CD8-positive, alpha-beta memory T cell (primary cell): ENCODE measurements at regions not wholly inside any gene's neighbourhood (a gene's known extent, or its start where the extent isn't known, plus 50 kb on each side); places are given as distances from the start of the nearest gene placed in this dataset.
"Not testable (repeated sequence)": the region's sequence is repeated elsewhere in the genome, so short reads cannot be mapped to it uniquely, and the experiment has no call there.

Source experiments
- CTCF ChIA-PET: fragments of 350-600 bp; sonication (Branson Sonifier 250); formaldehyde crosslinking; loops from one replicate; lab custom pipeline; 2021; ENCODE audit warnings: antibody characterized with exemption; lab: Charles Lee
- POLR2A ChIA-PET: fragments of 350-600 bp; sonication (Branson Sonifier 250); formaldehyde crosslinking; loops from one replicate; lab custom pipeline; 2021; ENCODE audit warnings: antibody characterized with exemption; lab: Charles Lee
- DNase-seq, 5 donors: peaks; one replicate each; pipeline versions ENCODE4 v3.0.0 to v3.0.0-alpha.2; 2020 to 2022; ENCODE audit warnings: mixed read lengths in 1 of 5
- H3K27ac ChIP-seq: one replicate; pipeline ENCODE4 v1.7.0; 2013; ENCODE audit warnings: low read depth, mild to moderate bottlenecking, low read length, moderate library complexity
- H3K27me3 ChIP-seq: 2 replicates; pipeline ENCODE4 v1.7.0; 2013; ENCODE audit warnings: low read length, mild to moderate bottlenecking; ENCODE audit not compliant: insufficient read depth, poor library complexity, severe bottlenecking
- H3K36me3 ChIP-seq: 2 replicates; pipeline ENCODE4 v1.7.0; 2013; ENCODE audit warnings: mild to moderate bottlenecking, low read length, moderate library complexity; ENCODE audit not compliant: insufficient read depth
- H3K4me1 ChIP-seq: 2 replicates; pipeline ENCODE4 v1.7.0; 2013; ENCODE audit warnings: mild to moderate bottlenecking, low read length, moderate library complexity; ENCODE audit not compliant: insufficient read depth
- H3K4me3 ChIP-seq: 2 replicates; pipeline ENCODE4 v1.7.0; 2013; ENCODE audit warnings: mild to moderate bottlenecking, low read length
- H3K9me3 ChIP-seq: 2 replicates; pipeline ENCODE4 v1.7.0; 2013; ENCODE audit warnings: mild to moderate bottlenecking, low read length
- H3K27ac Mint-ChIP-seq, 8 donors: one replicate each; pipeline ENCODE4 v1.8.0; 2020 to 2021; ENCODE audit warnings: mixed read lengths in 8 of 8, mild to moderate bottlenecking in 6 of 8, inconsistent platforms in 3 of 8, moderate library complexity in 3 of 8
- H3K27me3 Mint-ChIP-seq, 2 donors: one replicate each; pipeline ENCODE4 v1.8.0; 2020 to 2021; ENCODE audit warnings: mixed read lengths in 2 of 2, mild to moderate bottlenecking in 1 of 2, moderate library complexity in 1 of 2
- H3K36me3 Mint-ChIP-seq, 3 donors: one replicate each; pipeline ENCODE4 v1.8.0; 2020 to 2021; ENCODE audit warnings: mixed read lengths in 3 of 3, inconsistent platforms in 1 of 3, mild to moderate bottlenecking in 1 of 3
- H3K4me1 Mint-ChIP-seq, 3 donors: one replicate each; pipeline ENCODE4 v1.8.0; 2020 to 2021; ENCODE audit warnings: mixed read lengths in 3 of 3, inconsistent platforms in 1 of 3, mild to moderate bottlenecking in 1 of 3
- H3K4me3 Mint-ChIP-seq, 7 donors: one replicate each; pipeline ENCODE4 v1.8.0; 2020 to 2021; ENCODE audit warnings: mixed read lengths in 7 of 7, mild to moderate bottlenecking in 6 of 7, moderate library complexity in 4 of 7, inconsistent platforms in 2 of 7
- H3K9me3 Mint-ChIP-seq, 5 donors: one replicate each; pipeline ENCODE4 v1.8.0; 2020 to 2022; ENCODE audit warnings: mixed read lengths in 5 of 5, mild to moderate bottlenecking in 3 of 5, moderate library complexity in 2 of 5, inconsistent platforms in 1 of 5

DNA sequence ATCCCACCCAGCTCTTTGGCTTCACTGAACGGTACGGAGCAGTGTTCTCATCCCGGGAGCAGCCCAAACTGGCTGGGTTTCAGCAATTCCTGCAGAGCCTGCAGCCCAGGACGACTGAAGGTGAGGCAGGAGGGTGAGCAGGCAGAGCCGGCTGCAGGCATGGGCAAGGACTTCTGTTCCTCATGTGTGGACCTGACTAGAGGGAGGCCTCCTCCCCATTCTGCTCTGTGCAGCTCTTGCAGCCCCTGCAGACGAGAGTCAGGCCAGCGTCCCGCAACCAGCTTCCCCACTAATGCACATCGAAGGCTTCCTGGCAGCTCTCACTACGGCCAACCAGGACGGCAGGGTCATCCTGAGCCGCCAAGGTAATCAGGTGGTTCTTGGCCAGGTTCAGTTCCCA, 97.8 kb upstream of the PZP start:
- H3K9me3 ChIP-seq, DNase-seq, CTCF ChIA-PET, H3K27ac Mint-ChIP-seq, H3K27me3 ChIP-seq, H3K4me1 ChIP-seq, H3K4me3 ChIP-seq, H3K4me3 Mint-ChIP-seq, H3K27me3 Mint-ChIP-seq, H3K36me3 ChIP-seq, POLR2A ChIA-PET, H3K27ac ChIP-seq, H3K9me3 Mint-ChIP-seq, H3K4me1 Mint-ChIP-seq: not testable (repeated sequence)
- H3K36me3 Mint-ChIP-seq: peaks cover 0 to 31% (median 1%) of the 10 kb centered on the region in 3 donors

DNA sequence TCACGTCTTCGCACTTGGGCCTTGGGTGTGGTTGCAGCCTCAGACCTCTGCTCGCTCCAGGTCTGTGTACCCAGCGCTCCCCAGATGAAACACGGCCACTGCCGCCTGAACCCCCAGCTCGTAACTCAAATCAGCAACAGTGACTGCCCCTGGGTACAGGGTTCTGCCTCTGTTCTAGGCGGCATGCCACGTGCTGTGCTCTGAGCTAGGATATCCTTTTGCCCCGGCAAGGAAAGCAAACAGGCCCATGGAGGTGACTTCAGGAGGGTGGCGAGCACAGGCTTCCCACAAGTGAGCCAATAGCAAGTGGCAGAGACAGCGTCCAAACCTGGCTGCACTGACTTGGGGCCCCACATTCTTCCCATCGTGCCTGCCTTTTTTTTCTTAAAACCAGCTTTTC, 96.3 kb upstream of the PZP start:
- H3K36me3 ChIP-seq, H3K4me3 ChIP-seq, H3K9me3 Mint-ChIP-seq, H3K27me3 ChIP-seq, H3K4me1 Mint-ChIP-seq, H3K4me3 Mint-ChIP-seq, H3K27ac Mint-ChIP-seq, H3K4me1 ChIP-seq, H3K27ac ChIP-seq, CTCF ChIA-PET, DNase-seq, POLR2A ChIA-PET, H3K9me3 ChIP-seq, H3K27me3 Mint-ChIP-seq: not testable (repeated sequence)
- H3K36me3 Mint-ChIP-seq: peaks cover 0 to 23% (median 1%) of the 10 kb centered on the region in 3 donors

DNA sequence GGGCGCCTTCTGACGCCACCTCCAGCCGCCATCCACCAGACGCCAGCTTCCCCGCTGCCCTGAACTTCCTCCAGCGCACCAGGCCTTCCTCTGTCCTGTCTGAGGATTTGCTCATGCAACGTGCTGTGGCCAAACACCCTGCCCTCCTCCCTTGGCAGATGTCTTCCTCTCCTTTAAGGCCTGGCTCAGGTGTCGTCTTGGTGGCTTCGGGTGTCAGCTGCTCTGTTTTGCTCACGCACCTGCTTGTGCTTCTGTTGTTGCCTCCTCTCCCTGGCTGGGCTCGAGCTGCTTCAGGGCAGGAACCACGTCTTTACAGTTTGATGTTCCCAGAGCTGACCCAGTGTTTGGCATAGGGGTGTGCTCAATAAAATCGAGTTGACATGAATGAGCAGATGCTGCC, 87.7 kb upstream of the PZP start:
- H3K36me3 ChIP-seq, H3K27me3 ChIP-seq, H3K9me3 ChIP-seq, H3K36me3 Mint-ChIP-seq, POLR2A ChIA-PET, DNase-seq, H3K9me3 Mint-ChIP-seq, CTCF ChIA-PET, H3K4me1 ChIP-seq, H3K4me3 ChIP-seq, H3K4me1 Mint-ChIP-seq, H3K27me3 Mint-ChIP-seq, H3K4me3 Mint-ChIP-seq, H3K27ac ChIP-seq: not testable (repeated sequence)
- peak overlapping the region in 1 of 8 donors; percentile 65 for H3K27ac Mint-ChIP-seq

DNA sequence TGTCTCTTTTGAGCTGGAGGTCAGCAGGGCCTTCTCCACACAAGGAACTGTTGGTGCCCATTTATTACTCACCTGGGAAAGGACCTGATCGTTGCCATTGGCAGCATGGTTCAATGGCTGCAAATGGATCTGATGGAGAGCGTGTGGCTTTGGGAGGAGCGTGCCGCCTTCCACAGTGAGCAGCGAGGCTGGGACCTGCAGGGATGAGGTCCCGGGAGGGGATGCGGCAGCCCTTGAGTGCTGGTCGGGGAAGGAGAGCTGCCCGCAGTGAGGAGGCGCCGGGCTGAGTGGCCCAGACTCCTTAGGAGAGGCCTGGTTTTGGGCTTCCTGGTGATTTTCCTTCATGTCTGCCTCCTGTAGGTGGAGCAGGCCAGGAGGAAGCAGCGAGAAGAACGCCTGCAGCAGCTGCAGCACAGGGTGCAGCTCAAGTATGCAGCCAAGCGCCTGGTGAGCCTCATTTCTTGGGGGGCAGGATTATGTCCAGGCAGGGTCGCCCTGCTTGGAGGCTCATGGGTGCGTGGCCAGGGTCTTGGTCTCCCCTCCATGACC, 86.0 kb upstream of the PZP start:
- H3K27me3 ChIP-seq, H3K27ac Mint-ChIP-seq, H3K36me3 Mint-ChIP-seq, H3K27me3 Mint-ChIP-seq, H3K27ac ChIP-seq, H3K36me3 ChIP-seq, H3K9me3 ChIP-seq, H3K4me1 Mint-ChIP-seq, H3K4me3 ChIP-seq, CTCF ChIA-PET, H3K4me1 ChIP-seq, POLR2A ChIA-PET, H3K9me3 Mint-ChIP-seq, DNase-seq: not testable (repeated sequence)
- H3K4me3 Mint-ChIP-seq: peak overlapping the region in 1 of 7 donors; percentile 61

DNA sequence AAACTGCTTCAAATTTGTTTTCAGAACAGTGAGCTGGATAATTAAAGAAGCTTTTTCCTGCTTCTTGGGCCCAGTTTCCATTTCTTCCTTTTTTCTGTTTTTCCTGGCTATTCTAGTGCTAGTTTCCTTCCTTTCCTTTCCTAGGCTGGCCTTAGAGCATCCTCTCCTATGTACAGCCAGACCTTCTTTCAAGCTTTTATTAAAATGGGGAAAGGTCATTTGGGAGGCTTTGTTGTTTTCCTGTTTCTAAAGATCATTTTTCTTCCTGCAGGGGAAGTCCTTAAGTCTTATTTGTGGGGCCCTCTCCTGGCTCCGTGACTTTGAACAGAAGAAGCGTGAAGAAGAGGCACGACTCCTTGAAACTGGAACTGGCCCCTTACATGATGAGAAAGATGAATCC, 85.2 kb upstream of the PZP start:
- H3K36me3 ChIP-seq, H3K4me3 Mint-ChIP-seq, H3K27me3 Mint-ChIP-seq, H3K9me3 ChIP-seq, H3K27me3 ChIP-seq, H3K36me3 Mint-ChIP-seq, H3K9me3 Mint-ChIP-seq, H3K4me1 ChIP-seq, H3K4me1 Mint-ChIP-seq, POLR2A ChIA-PET, H3K27ac ChIP-seq, H3K27ac Mint-ChIP-seq, CTCF ChIA-PET, H3K4me3 ChIP-seq, DNase-seq: not testable (repeated sequence)

- H3K27ac Mint-ChIP-seq, H3K4me3 ChIP-seq, H3K27ac ChIP-seq, H3K36me3 Mint-ChIP-seq, H3K27me3 ChIP-seq, H3K9me3 ChIP-seq, DNase-seq, H3K27me3 Mint-ChIP-seq, H3K9me3 Mint-ChIP-seq, H3K36me3 ChIP-seq, H3K4me3 Mint-ChIP-seq, POLR2A ChIA-PET, H3K4me1 ChIP-seq, H3K4me1 Mint-ChIP-seq, CTCF ChIA-PET: not testable (repeated sequence)
Observed at GRCh38 chr12:9289984-9290383, 81.8 kb upstream of the PZP start.

- H3K27ac Mint-ChIP-seq: peak overlapping the region in 2 of 8 donors; percentile 83 to 98
- H3K27ac ChIP-seq, POLR2A ChIA-PET, H3K36me3 ChIP-seq, H3K9me3 ChIP-seq, H3K4me3 ChIP-seq, H3K27me3 Mint-ChIP-seq, CTCF ChIA-PET, H3K9me3 Mint-ChIP-seq, H3K36me3 Mint-ChIP-seq, H3K27me3 ChIP-seq, DNase-seq, H3K4me1 ChIP-seq: not testable (repeated sequence)
- H3K4me3 Mint-ChIP-seq: peak overlapping the region in 6 of 7 donors; percentile 28 to 98 (median 96)
- H3K4me1 Mint-ChIP-seq: peaks cover 7 to 16% (median 10%) of the 10 kb centered on the region in 3 donors
Observed at GRCh38 chr12:9284724-9285123, 76.5 kb upstream of the PZP start.

DNA sequence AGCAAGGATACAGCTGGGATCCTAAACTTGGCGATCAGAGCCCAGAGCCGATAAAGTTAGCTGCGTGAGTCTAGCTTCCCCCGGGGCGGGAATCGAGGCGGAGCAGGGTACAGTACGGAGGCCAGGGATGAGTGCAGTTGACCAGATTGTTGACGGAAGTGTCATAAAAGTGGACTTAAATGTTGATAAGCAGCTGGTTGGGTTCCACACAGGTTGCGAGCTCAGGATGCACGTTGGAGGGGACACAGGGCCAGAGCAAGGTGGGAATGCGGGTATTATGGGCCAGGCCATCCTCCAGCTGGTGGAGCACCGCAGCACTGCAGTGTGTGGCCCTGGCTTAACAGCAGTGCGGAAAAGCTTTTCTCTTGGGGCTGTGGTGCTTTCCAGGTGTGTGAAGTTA, 76.0 kb upstream of the PZP start:
- H3K4me1 ChIP-seq, H3K27me3 Mint-ChIP-seq, POLR2A ChIA-PET, H3K4me3 ChIP-seq, H3K36me3 ChIP-seq, H3K9me3 Mint-ChIP-seq, H3K36me3 Mint-ChIP-seq, H3K27me3 ChIP-seq, H3K9me3 ChIP-seq, CTCF ChIA-PET: not testable (repeated sequence)
- peak in 3 of 5 donors; percentile 3 to 36 (median 32) for DNase-seq
- peak overlapping the region; percentile 38 for H3K27ac ChIP-seq
- peaks cover 7 to 16% (median 10%) of the 10 kb centered on the region in 3 donors for H3K4me1 Mint-ChIP-seq
- H3K27ac Mint-ChIP-seq: peak overlapping the region in 5 of 8 donors; percentile 80 to 98 (median 84)
- H3K4me3 Mint-ChIP-seq: peak overlapping the region in 6 of 7 donors; percentile 85 to 98 (median 96)
